ENCODE measurements at regions not wholly inside any gene's neighbourhood (a gene's known extent, or its start where the extent isn't known, plus 50 kb on each side); places are given as distances from the start of the nearest gene placed in this dataset.

GRCh38 chr18:7338846-7339245 is 108.0 kb downstream of the LRRC30 start:
- H3K4me3 Mint-ChIP-seq = no peak overlapping the region
- POLR2A ChIA-PET = no interaction called here
- no peaks in the 10 kb centered on the region for H3K27me3 Mint-ChIP-seq (ENCODE audit: low read depth)
- DNase-seq (ENCODE audit: low spot score) = no peak
- TF ChIP-seq ARID4B (CRISPR knock-in tag; IDR thresholded peaks at IDR 0.05; ENCODE audit: borderline replicate concordance) (no peak), ZNF416 (CRISPR knock-in tag; IDR thresholded peaks at IDR 0.05) (no peak), ATF2 (CRISPR knock-in tag; IDR thresholded peaks at IDR 0.05; ENCODE audit: borderline replicate concordance, low read depth) (no peak), CBFB (CRISPR knock-in tag; IDR thresholded peaks at IDR 0.05; ENCODE audit: low read depth) (no peak), CREB1 (CRISPR knock-in tag; IDR thresholded peaks at IDR 0.05) (no peak), CTCF (IDR thresholded peaks at IDR 0.05) (no peak), FOXP4 (CRISPR knock-in tag; IDR thresholded peaks at IDR 0.05) (no peak), GTF2I (CRISPR knock-in tag; conservative IDR thresholded peaks at IDR 0.05) (no peak), EMX1 (CRISPR knock-in tag; IDR thresholded peaks at IDR 0.05) (no peak), TEAD1 (CRISPR knock-in tag; IDR thresholded peaks at IDR 0.05) (no peak)
- no peaks in the 10 kb centered on the region for H3K9me3 Mint-ChIP-seq
- H3K4me1 Mint-ChIP-seq = no peaks in the 10 kb centered on the region
- no peak for ATAC-seq
- CTCF ChIA-PET = no interaction called here
- H3K36me3 Mint-ChIP-seq = no peaks in the 10 kb centered on the region
- H3K27ac Mint-ChIP-seq = no peak overlapping the region

- ChIA-PET POLR2A (no interaction called here), CTCF (no interaction called here)
- no peak for TF ChIP-seq EMX1 (CRISPR knock-in tag; IDR thresholded peaks at IDR 0.05)
- TF ChIP-seq USF1 (CRISPR knock-in tag; IDR thresholded peaks at IDR 0.05) = no peak
- no peak for TF ChIP-seq ZNF671 (CRISPR knock-in tag; IDR thresholded peaks at IDR 0.05)
- TF ChIP-seq ETV6 (CRISPR knock-in tag; IDR thresholded peaks at IDR 0.05) = no peak
- TF ChIP-seq ZNF423 (CRISPR knock-in tag; IDR thresholded peaks at IDR 0.05) = no peak
- no peak for TF ChIP-seq TEAD1 (CRISPR knock-in tag; IDR thresholded peaks at IDR 0.05)
- no peaks in the 10 kb centered on the region for H3K27me3 Mint-ChIP-seq (ENCODE audit: low read depth)
- no peak overlapping the region for H3K27ac Mint-ChIP-seq
- ATAC-seq = no peak
- DNase-seq (ENCODE audit: low spot score) = no peak
- no peaks in the 10 kb centered on the region for H3K36me3 Mint-ChIP-seq
- H3K4me1 Mint-ChIP-seq = no peaks in the 10 kb centered on the region
- H3K4me3 Mint-ChIP-seq = no peak overlapping the region
- peaks cover 4% of the 10 kb centered on the region for H3K9me3 Mint-ChIP-seq
Observed at GRCh38 chr18:7341581-7342337, 110.9 kb downstream of the LRRC30 start.
